NCI-H526 treated with DMSO at 0.1 percent for 48 hours (cell line): ENCODE measurements at regions not wholly inside any gene's neighbourhood (a gene's known extent, or its start where the extent isn't known, plus 50 kb on each side); places are given as distances from the start of the nearest gene placed in this dataset.

Experiments
- DNase-seq: peaks from one replicate; lab custom pipeline; 2025; lab: John Stamatoyannopoulos, UW

DNA sequence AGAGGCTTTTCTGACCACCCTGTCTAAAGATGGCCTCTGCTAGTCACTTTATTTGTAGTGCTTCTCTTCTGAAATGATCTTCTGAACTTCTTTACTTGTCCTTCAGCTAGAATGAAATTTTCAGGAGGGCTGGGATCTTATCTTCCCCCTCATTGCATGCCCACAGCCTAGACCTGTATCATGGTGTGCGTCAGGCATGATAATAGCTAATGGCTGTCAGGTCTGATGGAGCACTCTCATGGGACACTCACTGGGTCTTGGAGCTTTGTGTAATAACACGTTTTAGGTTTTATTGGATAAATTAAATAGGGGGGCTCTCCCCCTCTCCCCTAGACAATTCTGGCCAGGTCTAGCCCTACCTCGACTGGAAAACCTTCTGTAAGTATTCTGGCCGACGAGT is 97.1 kb upstream of the NRXN3 start:
- DNase-seq = no peak

DNA sequence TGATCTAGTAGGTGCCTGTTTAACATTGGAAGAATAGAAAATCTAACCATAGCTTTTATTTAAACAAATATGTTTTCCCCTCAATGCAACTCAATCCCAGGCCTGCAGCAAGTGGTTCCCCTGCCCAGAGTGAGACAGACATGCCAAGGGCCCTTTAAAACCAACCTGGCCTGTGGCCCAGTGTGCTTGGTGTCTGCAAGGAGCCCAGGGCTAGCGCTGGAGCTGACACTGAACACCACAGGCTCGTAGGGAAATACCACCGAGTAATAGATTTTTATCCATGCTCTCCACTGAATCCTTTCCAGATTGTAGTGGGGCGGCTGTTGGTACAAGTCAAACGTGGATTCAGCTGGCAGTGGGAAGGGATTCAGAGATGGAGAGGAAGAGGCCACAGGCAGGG is 95.6 kb upstream of the NRXN3 start:
- no peak for DNase-seq

DNA sequence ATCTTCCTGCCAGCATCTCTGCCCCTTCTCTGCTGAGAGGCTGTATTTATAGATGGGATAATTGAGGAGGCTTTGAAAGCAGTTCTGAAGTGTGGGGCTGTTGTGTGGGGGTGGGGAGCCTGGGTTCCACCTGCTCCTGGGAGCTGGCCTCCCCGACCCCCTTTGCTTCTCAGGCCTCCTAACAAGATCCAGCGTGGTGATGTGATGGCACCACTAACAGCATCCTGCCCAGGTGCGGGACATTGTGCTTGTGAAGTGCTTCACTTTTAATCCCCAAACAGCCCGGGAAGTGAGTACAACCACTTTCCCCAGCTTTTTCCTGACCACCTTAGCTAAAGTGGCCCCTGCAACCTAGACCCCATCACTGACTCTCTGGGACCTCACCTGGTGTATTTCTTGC is 95.1 kb upstream of the NRXN3 start:
- DNase-seq = no peak

DNA sequence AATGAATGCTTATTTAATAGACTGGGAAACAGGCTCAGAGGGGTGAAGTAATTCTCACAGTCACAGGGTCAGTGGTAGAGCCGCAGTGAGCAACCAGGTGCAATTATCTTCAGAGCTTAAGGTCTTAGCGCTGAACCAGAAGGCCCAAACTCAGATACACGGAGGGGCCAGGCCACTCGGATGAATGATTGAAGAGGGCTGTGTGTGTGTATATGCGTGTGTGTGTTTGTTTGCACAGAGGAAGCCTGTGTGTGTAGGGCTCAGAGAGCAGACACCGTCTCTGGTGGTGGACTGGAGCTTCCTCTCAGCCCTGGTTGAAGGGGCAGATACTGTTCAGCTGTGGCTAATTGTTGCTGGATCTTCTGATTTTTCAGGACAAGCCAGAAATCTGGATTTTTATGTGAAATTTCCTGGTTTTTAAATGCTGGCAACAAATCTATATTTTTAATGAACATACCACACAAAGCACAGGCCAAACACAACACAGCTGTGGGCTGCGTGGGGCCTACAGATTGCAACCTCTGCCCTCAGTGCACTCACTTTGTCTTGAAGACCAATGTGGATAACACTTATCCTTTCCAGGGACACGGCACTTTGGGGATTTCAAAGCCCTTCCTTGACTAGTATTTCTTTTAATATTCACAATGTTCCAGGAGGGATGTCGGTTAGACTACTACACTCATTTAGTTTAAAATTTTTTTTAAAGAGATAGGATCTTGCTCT is 94.5 kb upstream of the NRXN3 start:
- no peak for DNase-seq

DNA sequence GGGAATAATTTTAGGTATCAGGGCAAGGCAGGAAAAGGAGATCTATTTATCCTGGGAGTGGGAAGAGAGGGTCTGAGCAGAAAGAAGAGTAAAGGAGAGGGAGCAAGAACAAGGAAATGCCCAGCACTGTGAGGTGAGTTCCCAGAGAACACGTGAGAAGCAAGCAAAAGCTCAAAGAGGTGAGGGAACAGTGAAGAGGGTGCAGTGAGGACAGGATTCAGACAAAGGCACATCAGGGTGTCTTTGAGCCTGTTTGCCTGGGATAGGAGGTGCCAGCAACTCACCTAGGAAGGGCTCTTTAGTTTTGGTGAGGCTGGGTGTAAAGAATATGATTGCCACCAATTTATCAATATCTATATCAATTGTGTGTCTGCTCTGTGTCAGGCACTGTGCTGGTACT is 88.9 kb upstream of the NRXN3 start:
- DNase-seq = no peak

DNA sequence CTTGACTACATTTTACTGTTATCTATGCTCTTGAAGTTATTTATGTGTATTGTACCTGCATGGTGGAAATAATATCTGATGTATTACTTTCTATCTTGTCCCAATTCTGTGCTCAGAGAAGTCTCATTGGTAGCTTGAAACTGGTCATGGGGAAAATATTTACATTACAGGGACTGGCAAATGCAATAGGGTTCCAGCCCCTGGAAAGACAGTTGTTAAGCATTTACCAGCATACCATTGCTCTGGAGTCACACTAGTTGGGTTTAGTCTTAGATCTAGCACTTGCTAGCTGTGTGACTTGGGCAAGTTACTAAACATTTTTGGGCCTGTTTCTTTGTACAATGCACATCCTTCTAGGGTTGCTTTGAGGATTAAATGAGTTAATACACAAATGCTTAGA is 86.3 kb upstream of the NRXN3 start:
- DNase-seq = no peak

DNA sequence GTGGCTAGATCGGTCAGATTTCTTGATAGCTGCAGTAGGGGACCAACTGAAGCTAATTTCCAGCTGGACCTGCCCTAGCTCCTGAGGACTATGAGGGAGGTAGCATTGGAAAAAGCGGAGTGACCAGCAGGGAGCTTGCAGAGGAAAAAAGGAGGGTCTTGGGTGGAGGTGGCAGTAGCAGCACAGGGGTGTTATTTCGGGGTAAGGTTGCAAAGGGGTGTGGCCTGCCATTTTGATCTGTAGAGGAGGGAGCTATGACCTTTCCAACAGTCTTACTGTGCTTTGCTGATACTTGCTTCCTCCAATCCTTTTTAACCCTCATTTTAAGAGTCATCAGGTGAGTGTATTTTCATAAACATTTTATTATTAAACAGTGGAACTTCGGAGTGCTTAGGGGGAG is 83.8 kb upstream of the NRXN3 start:
- DNase-seq = no peak

DNA sequence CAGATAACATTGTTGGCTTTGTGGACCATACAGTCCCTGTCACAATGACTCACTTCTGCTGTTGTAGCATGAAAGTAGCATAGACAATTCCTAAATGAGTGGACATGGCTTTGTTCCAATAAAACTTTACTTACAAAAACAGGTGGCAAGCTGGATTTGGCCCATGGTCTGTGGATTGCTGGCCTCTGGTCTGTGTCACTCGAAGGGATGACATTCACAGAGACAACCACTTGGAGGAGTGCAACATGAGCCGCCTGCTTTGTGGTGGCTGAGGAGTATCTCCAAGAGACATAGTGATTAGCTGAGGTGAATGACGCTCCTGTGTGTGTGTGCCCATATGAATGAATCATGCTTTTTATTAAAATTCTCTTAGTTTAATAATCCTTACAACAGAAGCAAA is 81.3 kb upstream of the NRXN3 start:
- DNase-seq = no peak

DNA sequence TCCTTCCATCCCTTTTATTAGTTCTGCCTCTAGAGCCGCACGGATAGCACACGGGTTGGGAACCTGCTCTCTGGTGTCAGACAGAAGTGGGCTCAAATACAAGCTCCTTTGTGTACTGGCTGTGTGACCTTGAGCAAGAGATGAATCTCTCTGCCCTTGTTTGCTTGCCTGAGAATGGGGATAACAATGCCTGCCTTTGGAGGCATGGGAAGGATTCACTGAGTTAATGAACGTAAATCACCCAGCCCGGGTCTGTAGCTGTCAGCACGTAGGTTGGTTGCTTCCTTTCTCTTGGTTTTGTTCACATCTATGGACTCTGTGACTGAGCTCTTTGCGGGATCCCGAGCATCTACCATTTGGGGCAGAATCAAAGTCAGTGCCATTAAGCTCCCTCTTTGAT is 79.3 kb upstream of the NRXN3 start:
- DNase-seq = no peak

DNA sequence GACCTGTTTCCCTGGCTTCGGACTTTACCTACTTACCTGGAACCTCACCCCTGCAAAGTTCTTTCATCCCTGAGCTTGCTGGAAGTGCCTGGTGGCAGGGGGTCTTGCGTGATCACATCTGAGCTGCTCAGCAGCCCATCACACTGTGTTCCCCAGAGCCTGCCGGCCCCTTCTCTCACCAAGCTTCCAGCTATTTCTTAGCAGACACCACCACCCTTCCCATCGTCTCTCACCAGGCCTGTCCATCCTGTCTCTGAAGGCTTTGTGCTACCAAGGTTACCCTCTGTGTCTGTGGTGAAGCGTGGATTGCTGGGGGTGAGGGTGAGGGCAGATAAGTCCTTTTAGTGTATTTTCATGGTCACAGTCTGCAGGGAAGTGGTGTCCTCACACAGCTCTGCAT is 78.8 kb upstream of the NRXN3 start:
- no peak for DNase-seq

DNA sequence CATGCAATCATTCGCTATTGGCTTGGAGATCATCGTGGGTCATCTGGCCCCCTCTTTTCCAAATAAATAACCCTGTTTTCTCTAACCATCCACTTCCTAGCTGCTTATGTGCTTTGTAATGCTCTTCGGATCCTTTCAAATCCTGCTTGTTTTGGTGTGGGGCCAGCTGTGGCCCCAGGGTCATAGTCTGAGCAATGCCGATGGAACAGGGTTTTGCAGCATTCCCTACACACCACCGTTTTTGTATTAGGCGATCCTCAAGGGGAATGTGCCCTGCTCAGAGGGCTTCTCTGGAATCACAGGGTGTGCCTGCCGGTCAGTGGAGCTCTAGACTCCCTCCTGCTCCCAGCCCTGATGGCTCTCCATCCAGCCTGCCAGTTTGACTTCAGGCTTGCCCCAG is 78.1 kb upstream of the NRXN3 start:
- DNase-seq = no peak

DNA sequence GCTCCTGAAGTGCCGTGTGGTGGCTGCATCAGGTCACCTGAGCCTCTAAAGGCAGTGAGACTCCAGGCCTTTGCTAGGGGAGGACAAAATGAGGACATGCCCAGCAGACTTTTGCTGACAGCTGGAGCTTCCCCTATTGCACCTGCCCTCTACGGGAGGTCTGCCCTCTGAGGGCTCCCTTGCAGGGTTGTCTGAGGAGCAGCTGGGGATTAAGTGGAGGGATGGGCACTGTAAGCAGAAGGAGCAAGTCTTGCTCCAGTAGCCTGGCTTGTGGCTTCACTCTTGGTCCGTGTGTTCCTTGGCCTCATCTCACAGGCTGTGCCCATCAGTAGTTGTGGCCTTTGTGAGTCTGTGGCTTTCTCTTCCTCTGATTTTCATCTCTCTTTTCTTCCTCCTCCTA is 66.9 kb upstream of the NRXN3 start:
- DNase-seq = no peak

DNA sequence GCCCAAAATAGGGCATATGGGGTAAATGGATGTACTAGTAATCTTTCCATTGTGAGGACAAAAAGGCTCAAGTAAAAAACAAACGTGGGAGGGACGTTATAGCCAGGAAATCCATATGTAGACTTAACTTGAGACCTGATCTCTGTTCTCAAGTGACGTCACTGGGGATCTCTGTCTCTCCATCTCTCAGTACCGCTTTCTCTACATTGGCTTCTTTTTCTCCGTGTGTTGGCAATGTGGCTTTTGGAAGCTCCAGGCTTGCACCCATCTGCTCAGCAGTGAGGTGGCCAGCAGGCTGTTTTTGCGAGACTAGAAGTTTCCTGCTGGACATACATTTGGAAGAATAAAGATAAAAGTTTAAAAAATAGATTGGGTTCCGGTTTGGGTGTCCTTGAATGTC is 66.0 kb upstream of the NRXN3 start:
- DNase-seq = no peak

DNA sequence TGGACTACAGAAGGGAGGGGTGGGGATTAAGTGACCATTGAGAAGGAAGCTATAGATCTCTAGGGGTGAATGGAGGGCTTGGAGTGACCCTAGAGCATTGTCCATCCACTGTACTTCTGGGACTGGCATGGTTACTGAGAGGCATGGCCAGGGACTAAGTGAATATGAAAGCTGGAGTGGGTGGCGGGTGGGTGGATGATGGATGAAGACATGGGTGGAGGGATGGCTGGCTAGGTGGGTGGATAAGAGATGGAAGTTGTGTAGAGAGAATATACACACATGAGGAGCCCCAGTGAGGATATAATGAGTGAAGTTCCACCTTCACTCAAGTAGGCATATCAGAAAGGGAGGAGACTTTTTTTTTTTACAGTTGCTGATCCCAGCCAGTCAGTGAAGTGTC is 65.5 kb upstream of the NRXN3 start:
- DNase-seq = no peak

DNA sequence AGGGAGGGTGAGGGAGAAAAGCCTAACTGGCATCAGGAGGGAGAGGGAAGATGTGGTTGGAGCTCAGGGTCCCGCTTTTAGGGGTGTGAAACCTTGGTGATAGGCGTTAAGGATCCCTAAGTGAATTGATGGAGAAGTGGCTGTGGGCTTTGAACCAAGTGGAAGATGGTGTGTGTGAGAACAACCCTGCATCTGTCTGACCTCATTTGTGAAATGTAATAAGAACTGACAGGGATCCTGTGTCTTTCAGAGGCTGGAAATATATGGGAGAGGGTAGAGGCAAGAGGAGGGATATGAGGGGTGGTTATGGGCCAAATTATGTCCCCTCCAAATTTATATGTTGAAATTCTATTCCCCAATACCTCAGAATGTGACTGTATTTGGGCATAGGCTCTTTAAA is 63.8 kb upstream of the NRXN3 start:
- DNase-seq = no peak

DNA sequence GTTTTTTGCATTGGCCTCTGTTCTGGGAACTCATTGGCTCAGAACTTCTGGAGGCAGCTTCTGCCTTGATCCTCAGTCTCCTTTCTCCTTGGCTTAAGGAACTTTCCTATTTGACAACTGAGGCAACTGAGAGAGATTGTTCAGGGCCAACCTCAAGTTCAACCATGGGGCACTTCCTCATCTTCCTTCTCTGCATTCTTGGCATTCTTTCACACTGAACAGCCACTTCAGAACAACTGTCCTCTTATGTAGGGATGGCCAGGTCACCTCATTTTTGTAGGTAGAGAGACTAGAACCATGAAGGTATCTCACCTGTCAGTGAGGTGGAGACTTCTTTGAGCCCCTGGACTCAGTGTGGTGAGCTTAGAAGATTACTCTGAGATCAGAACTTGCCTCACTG is 63.0 kb upstream of the NRXN3 start:
- no peak for DNase-seq

DNA sequence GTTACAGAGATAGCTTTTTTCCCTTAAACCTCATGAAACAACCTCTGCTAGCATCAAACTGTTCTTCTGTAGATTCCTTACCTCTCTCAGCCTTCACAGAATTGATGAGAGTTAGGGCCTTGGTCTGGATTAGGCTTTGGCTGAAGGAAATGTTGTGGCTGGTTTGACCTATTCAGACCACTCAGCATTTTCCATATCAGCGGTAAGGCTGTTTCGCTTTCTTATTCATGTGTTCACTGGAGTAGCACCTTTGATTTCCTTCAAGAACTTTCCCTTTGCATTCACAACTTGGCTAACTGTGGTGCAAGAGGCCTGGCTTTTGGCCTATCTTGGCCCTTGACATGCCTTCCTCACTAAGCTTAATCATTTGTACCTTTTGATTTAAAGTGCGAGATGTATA is 50.7 kb upstream of the NRXN3 start:
- DNase-seq = no peak
